Panc1 (cell line): ENCODE measurements at regions not wholly inside any gene's neighbourhood (a gene's known extent, or its start where the extent isn't known, plus 50 kb on each side); places are given as distances from the start of the nearest gene placed in this dataset.

ENCODE experiments used
- ATAC-seq: fragments of 200-7000 bp; cut with Tn5 transposase; 2 replicates; pipeline ENCODE4 v1.9.1; 2020; ENCODE audit warnings: mild to moderate bottlenecking, moderate library complexity
- BruUV-seq: library from RNA; stranded (reverse); fragments of 400-500 nt; replicated peaks from 2 replicates; lab custom pipeline; 2021; lab: Mats Ljungman, UMichigan
- CTCF ChIA-PET: fragments of 300-600 bp; sonication (Branson Sonifier 250); formaldehyde crosslinking; loops from one replicate; lab custom pipeline; 2022; ENCODE audit warnings: antibody characterized with exemption; lab: Charles Lee
- POLR2A ChIA-PET: fragments of 300-600 bp; sonication (Branson Sonifier 250); formaldehyde crosslinking; loops from one replicate; lab custom pipeline; 2022; ENCODE audit warnings: antibody characterized with exemption; lab: Charles Lee
- DNase-seq: peaks from one replicate; pipeline ENCODE4 v3.0.0-alpha.2; 2010; ENCODE audit warnings: low read depth, low spot score
- H3K27ac ChIP-seq: 2 replicates; pipeline ENCODE4 v1.5.1; 2011; ENCODE audit warnings: mild to moderate bottlenecking, low read length, inconsistent platforms
- H3K27me3 ChIP-seq: fragments of 200-500 bp; sonication (Bioruptor generic); 2 replicates; pipeline ENCODE4 v1.6.0; 2014; ENCODE audit warnings: low read length, inconsistent platforms; ENCODE audit not compliant: control insufficient read depth, insufficient read depth
- H3K36me3 ChIP-seq: fragments of 200-500 bp; sonication (Bioruptor generic); 2 replicates; pipeline ENCODE4 v1.5.1; 2014; ENCODE audit warnings: inconsistent platforms, mild to moderate bottlenecking, low read length, moderate library complexity; ENCODE audit not compliant: control insufficient read depth, insufficient read depth
- H3K4me1 ChIP-seq: 2 replicates; pipeline ENCODE4 v1.5.1; 2011; ENCODE audit warnings: inconsistent platforms, mild to moderate bottlenecking, low read length, moderate library complexity; ENCODE audit not compliant: control insufficient read depth, insufficient read depth
- H3K4me3 ChIP-seq, 2 experiments: 2 replicates each; pipeline ENCODE4 v1.5.1; 2011 to 2012; ENCODE audit warnings: low read depth in 2 of 2, low read length in 2 of 2, mild to moderate bottlenecking in 2 of 2, inconsistent platforms in 1 of 2, moderate library complexity in 1 of 2
- H3K9me3 ChIP-seq: fragments of 200-500 bp; sonication (Bioruptor generic); 2 replicates; pipeline ENCODE4 v1.5.1; 2014; ENCODE audit warnings: low read depth, mild to moderate bottlenecking, inconsistent platforms, low read length, moderate library complexity; ENCODE audit not compliant: control insufficient read depth, insufficient read depth
- CTCF ChIP-seq: fragments of 450-650 bp; IDR thresholded peaks from 2 replicates; pipeline ENCODE4 v1.5.1; 2017; ENCODE audit warnings: mild to moderate bottlenecking
- POLR2AphosphoS5 ChIP-seq: IDR thresholded peaks from 2 replicates; pipeline ENCODE4 v1.6.1; 2012; ENCODE audit warnings: mild to moderate bottlenecking, low read depth, low read length, moderate library complexity
- REST ChIP-seq, 2 experiments: IDR thresholded peaks; 2 replicates each; pipeline ENCODE4 v1.6.1; 2011 to 2012; ENCODE audit warnings: low read depth in 2 of 2, control low read depth in 1 of 2, low read length in 1 of 2, mild to moderate bottlenecking in 1 of 2, moderate library complexity in 1 of 2; ENCODE audit not compliant: insufficient read depth in 1 of 2
- SIN3A ChIP-seq: IDR thresholded peaks from 2 replicates; pipeline ENCODE4 v1.6.1; 2012; ENCODE audit warnings: low read depth, mild to moderate bottlenecking, low read length, moderate library complexity, borderline replicate concordance; ENCODE audit not compliant: insufficient read depth
- TCF7L2 ChIP-seq: IDR thresholded peaks from 2 replicates; pipeline ENCODE4 v1.6.1; 2011; ENCODE audit warnings: mild to moderate bottlenecking, low read depth, low read length, inconsistent platforms
- in situ Hi-C: cut with HindIII; loops from 2 replicates; pipeline ENCODE4 v1.10.0; 2016; ENCODE audit warnings: low sequenced_read_pairs, low pct_unique_long_range_greater_than_20kb
- intact Hi-C: fragments of 100-400 bp; cut with micrococcal nuclease; formaldehyde crosslinking; loops from one replicate; pipeline ENCODE4 v1.10.0; 2022; ENCODE audit not compliant: unreplicated experiment

- Histone ChIP-seq H3K27ac (peak overlapping the region; percentile 81; the same call in 1 of the 2 replicates), H3K9me3 (no peaks in the 10 kb centered on the region; the same call in 1 of the 2 replicates), H3K36me3 (no peaks in the 10 kb centered on the region), H3K27me3 (no peaks in the 10 kb centered on the region), H3K4me1 (peaks cover 21% of the 10 kb centered on the region), H3K4me3 (no peak overlapping the region)
- ChIA-PET POLR2A (no interaction called here), CTCF (no interaction called here)
- in situ Hi-C loops = no loop called here
- TF ChIP-seq REST (IDR thresholded peaks at IDR 0.05; ENCODE audit: insufficient read depth in 1 of 2, low read depth in 2 of 2, low read length in 1 of 2) (no peak), POLR2AphosphoS5 (no peak), TCF7L2 (no peak), SIN3A (no peak), CTCF (no peak)
- intact Hi-C loops = no loop called here
- no TSS peak for BruUV-seq
- ATAC-seq = no peak
- DNase-seq = no peak
These were observed 132.4 kb downstream of the COPS8 start for GRCh38 chr2:237217995-237218616.

GRCh38 chr2:237218756-237219155 lies 133.1 kb downstream of the COPS8 start:
- TF ChIP-seq TCF7L2 (no peak), CTCF (no peak), POLR2AphosphoS5 (no peak), REST (IDR thresholded peaks at IDR 0.05; ENCODE audit: insufficient read depth in 1 of 2, low read depth in 2 of 2, low read length in 1 of 2) (no peak), SIN3A (no peak)
- ATAC-seq (no peak), DNase-seq (no peak)
- intact Hi-C loops = no loop called here
- Histone ChIP-seq H3K4me1 (peaks cover 28% of the 10 kb centered on the region), H3K4me3 (no peak overlapping the region), H3K27ac (peak overlapping the region; percentile 81), H3K36me3 (no peaks in the 10 kb centered on the region), H3K9me3 (no peaks in the 10 kb centered on the region; the same call in 1 of the 2 replicates), H3K27me3 (no peaks in the 10 kb centered on the region)
- CTCF ChIA-PET = no interaction called here
- POLR2A ChIA-PET = no interaction called here
- in situ Hi-C loops = no loop called here
- BruUV-seq = no TSS peak
